BLaER1 treated with 17β-estradiol and CSF1 and Interleukin-3, amounts not matched to agents 10 nM and 100 nM (cell line): ENCODE measurements at regions not wholly inside any gene's neighbourhood (a gene's known extent, or its start where the extent isn't known, plus 50 kb on each side); places are given as distances from the start of the nearest gene placed in this dataset.

Experiments
- H3K27ac ChIP-seq, 11 experiments: shearing (Covaris generic); formaldehyde crosslinking; 2 replicates each; pipeline ENCODE4 v1.8.1; 2022
- H3K27me3 ChIP-seq, 11 experiments: shearing (Covaris generic); formaldehyde crosslinking; 2 replicates each; pipeline ENCODE4 v1.8.1; 2022
- H3K36me3 ChIP-seq, 11 experiments: shearing (Covaris generic); formaldehyde crosslinking; 2 replicates each; pipeline ENCODE4 v1.8.1; 2022
- H3K4me1 ChIP-seq, 10 experiments: shearing (Covaris generic); formaldehyde crosslinking; 2 replicates each; pipeline ENCODE4 v1.8.1; 2022
- H3K4me2 ChIP-seq, 11 experiments: shearing (Covaris generic); formaldehyde crosslinking; 2 replicates each; pipeline ENCODE4 v1.8.1; 2022
- H3K4me3 ChIP-seq, 10 experiments: shearing (Covaris generic); formaldehyde crosslinking; 2 replicates each; pipeline ENCODE4 v1.8.1; 2022
- H3K9ac ChIP-seq, 11 experiments: shearing (Covaris generic); formaldehyde crosslinking; 2 replicates each; pipeline ENCODE4 v1.8.1; 2022
- H3K9me3 ChIP-seq, 11 experiments: shearing (Covaris generic); formaldehyde crosslinking; replicated peaks in 1 of 11; 2 replicates each; pipeline ENCODE4 v1.8.1; 2022
- H4K20me1 ChIP-seq, 11 experiments: shearing (Covaris generic); formaldehyde crosslinking; 2 replicates each; pipeline ENCODE4 v1.8.1; 2022
- Cebpa-rat ChIP-seq, 11 experiments: shearing (Covaris generic); IDR thresholded peaks; 2 replicates each; pipeline ENCODE4 v1.8.1; 2022

GRCh38 chr9:78574354-78575045, 277.6 kb downstream of the PSAT1 start:
- H4K20me1 ChIP-seq, result no peaks in the 10 kb centered on the region
- no peak overlapping the region for H3K9ac ChIP-seq
- no peak overlapping the region for H3K27ac ChIP-seq
- H3K27me3 ChIP-seq, result no peaks in the 10 kb centered on the region
- H3K36me3 ChIP-seq, result no peaks in the 10 kb centered on the region
- H3K9me3 ChIP-seq, result no peaks in the 10 kb centered on the region
- peaks cover 0 to 6% (median 0%) of the 10 kb centered on the region in 10 experiments; a peak in 3 of 20 replicates for H3K4me1 ChIP-seq
- no peak for TF ChIP-seq Cebpa-rat (IDR thresholded peaks at IDR 0.05)
- no peak overlapping the region for H3K4me2 ChIP-seq
- no peak overlapping the region for H3K4me3 ChIP-seq

- no peak overlapping the region for H3K9ac ChIP-seq
- no peak overlapping the region for H3K27ac ChIP-seq
- H3K36me3 ChIP-seq, result no peaks in the 10 kb centered on the region
- H4K20me1 ChIP-seq, result no peaks in the 10 kb centered on the region
- no peak overlapping the region for H3K4me3 ChIP-seq
- peaks cover 0 to 6% (median 0%) of the 10 kb centered on the region in 10 experiments; a peak in 3 of 20 replicates for H3K4me1 ChIP-seq
- no peaks in the 10 kb centered on the region for H3K9me3 ChIP-seq
- no peak for TF ChIP-seq Cebpa-rat (IDR thresholded peaks at IDR 0.05)
- H3K27me3 ChIP-seq, result no peaks in the 10 kb centered on the region
- H3K4me2 ChIP-seq, result no peak overlapping the region
Observed at GRCh38 chr9:78575081-78575480, 278.2 kb downstream of the PSAT1 start.

- Histone ChIP-seq H3K4me1 (peaks cover 0 to 6% (median 0%) of the 10 kb centered on the region in 10 experiments; a peak in 3 of 20 replicates), H3K27me3 (no peaks in the 10 kb centered on the region), H3K36me3 (no peaks in the 10 kb centered on the region), H3K27ac (no peak overlapping the region), H4K20me1 (no peaks in the 10 kb centered on the region), H3K9ac (no peak overlapping the region), H3K9me3 (no peaks in the 10 kb centered on the region), H3K4me3 (no peak overlapping the region), H3K4me2 (no peak overlapping the region)
- TF ChIP-seq Cebpa-rat (IDR thresholded peaks at IDR 0.05), result no peak
Observed at GRCh38 chr9:78575771-78576170, 278.8 kb downstream of the PSAT1 start.

GRCh38 chr9:78577156-78577906, 280.4 kb downstream of the PSAT1 start:
- TF ChIP-seq Cebpa-rat (IDR thresholded peaks at IDR 0.05), result no peak
- Histone ChIP-seq H3K4me3 (no peak overlapping the region), H3K27me3 (no peaks in the 10 kb centered on the region), H3K4me1 (no peaks in the 10 kb centered on the region), H3K36me3 (no peaks in the 10 kb centered on the region), H3K4me2 (no peak overlapping the region), H4K20me1 (no peaks in the 10 kb centered on the region), H3K9ac (no peak overlapping the region), H3K9me3 (no peaks in the 10 kb centered on the region), H3K27ac (no peak overlapping the region)

GRCh38 chr9:78578072-78578471, 281.1 kb downstream of the PSAT1 start:
- H4K20me1 ChIP-seq, result no peaks in the 10 kb centered on the region
- no peak overlapping the region for H3K4me3 ChIP-seq
- H3K4me1 ChIP-seq, result peaks cover 0 to 3% (median 3%) of the 10 kb centered on the region in 10 experiments; a peak in 11 of 20 replicates
- no peaks in the 10 kb centered on the region for H3K9me3 ChIP-seq
- no peak for TF ChIP-seq Cebpa-rat (IDR thresholded peaks at IDR 0.05)
- H3K9ac ChIP-seq, result no peak overlapping the region
- no peaks in the 10 kb centered on the region for H3K36me3 ChIP-seq
- H3K27ac ChIP-seq, result no peak overlapping the region
- no peaks in the 10 kb centered on the region for H3K27me3 ChIP-seq
- H3K4me2 ChIP-seq, result no peak overlapping the region

GRCh38 chr9:78582821-78583220, 285.9 kb downstream of the PSAT1 start:
- TF ChIP-seq Cebpa-rat (IDR thresholded peaks at IDR 0.05), result no peak
- peaks cover 0 to 9% (median 0%) of the 10 kb centered on the region in 11 experiments; a peak in 5 of 22 replicates for H3K9me3 ChIP-seq
- H3K27ac ChIP-seq, result no peak overlapping the region
- no peak overlapping the region for H3K9ac ChIP-seq
- no peak overlapping the region for H3K4me3 ChIP-seq
- no peaks in the 10 kb centered on the region for H4K20me1 ChIP-seq
- no peaks in the 10 kb centered on the region for H3K36me3 ChIP-seq
- H3K4me1 ChIP-seq, result peaks cover 0 to 19% (median 7%) of the 10 kb centered on the region in 10 experiments; a peak in 11 of 20 replicates
- peak overlapping the region in 8 of 11 experiments; percentile 11 to 53 (median 44); a peak in 13 of 22 replicates for H3K4me2 ChIP-seq
- no peaks in the 10 kb centered on the region for H3K27me3 ChIP-seq

- Histone ChIP-seq H3K27me3 (no peaks in the 10 kb centered on the region), H3K9ac (no peak overlapping the region), H4K20me1 (no peaks in the 10 kb centered on the region), H3K4me3 (no peak overlapping the region), H3K4me2 (peak overlapping the region in 1 of 11 experiments; percentile 13; a peak in 1 of 22 replicates), H3K9me3 (peaks cover 0 to 9% (median 0%) of the 10 kb centered on the region in 11 experiments; a peak in 5 of 22 replicates), H3K27ac (no peak overlapping the region), H3K4me1 (peaks cover 0 to 19% (median 7%) of the 10 kb centered on the region in 10 experiments; a peak in 11 of 20 replicates), H3K36me3 (no peaks in the 10 kb centered on the region)
- no peak for TF ChIP-seq Cebpa-rat (IDR thresholded peaks at IDR 0.05)
Observed at GRCh38 chr9:78584589-78584988, 287.7 kb downstream of the PSAT1 start.

GRCh38 chr9:78585909-78586308, 289.0 kb downstream of the PSAT1 start:
- Histone ChIP-seq H3K4me3 (no peak overlapping the region), H3K9ac (no peak overlapping the region), H3K27ac (no peak overlapping the region), H3K4me2 (no peak overlapping the region), H3K4me1 (peaks cover 0 to 19% (median 7%) of the 10 kb centered on the region in 10 experiments; a peak in 11 of 20 replicates), H3K27me3 (no peaks in the 10 kb centered on the region), H4K20me1 (no peaks in the 10 kb centered on the region), H3K9me3 (peaks cover 0 to 9% (median 0%) of the 10 kb centered on the region in 11 experiments; a peak in 5 of 22 replicates), H3K36me3 (no peaks in the 10 kb centered on the region)
- no peak; a peak in 1 of 22 replicates for TF ChIP-seq Cebpa-rat (IDR thresholded peaks at IDR 0.05)

- Histone ChIP-seq H3K4me3 (no peak overlapping the region), H3K9me3 (peaks cover 0 to 9% (median 0%) of the 10 kb centered on the region in 11 experiments; a peak in 5 of 22 replicates), H4K20me1 (no peaks in the 10 kb centered on the region), H3K36me3 (no peaks in the 10 kb centered on the region), H3K4me2 (no peak overlapping the region), H3K9ac (no peak overlapping the region), H3K27ac (no peak overlapping the region), H3K27me3 (no peaks in the 10 kb centered on the region), H3K4me1 (peaks cover 0 to 11% (median 0%) of the 10 kb centered on the region in 10 experiments; a peak in 5 of 20 replicates)
- TF ChIP-seq Cebpa-rat (IDR thresholded peaks at IDR 0.05), result no peak
Observed at GRCh38 chr9:78590068-78590467, 293.1 kb downstream of the PSAT1 start.
